Epidermal melanocyte (primary cell): ENCODE measurements at regions not wholly inside any gene's neighbourhood (a gene's known extent, or its start where the extent isn't known, plus 50 kb on each side); places are given as distances from the start of the nearest gene placed in this dataset.
"Not testable (repeated sequence)": the region's sequence is repeated elsewhere in the genome, so short reads cannot be mapped to it uniquely, and the experiment has no call there.

Experiments used
- DNase-seq: peaks from one replicate; pipeline ENCODE4 v3.0.0; 2011; ENCODE audit warnings: low spot score; ENCODE audit not compliant: insufficient read length

- DNase-seq = no peak
Measured at GRCh38 chr9:759541-759940, 82.0 kb upstream of the DMRT1 start.

- no peak for DNase-seq
Measured at GRCh38 chr9:759983-760736, 81.3 kb upstream of the DMRT1 start.

- no peak for DNase-seq
Measured at GRCh38 chr9:761176-761792, 80.2 kb upstream of the DMRT1 start.

GRCh38 chr9:761793-762560, 79.5 kb upstream of the DMRT1 start:
- no peak for DNase-seq

- no peak for DNase-seq
Measured at GRCh38 chr9:763692-764091, 77.8 kb upstream of the DMRT1 start.

- no peak for DNase-seq
Measured at GRCh38 chr9:764105-764524, 77.4 kb upstream of the DMRT1 start.

GRCh38 chr9:764986-765385, 76.5 kb upstream of the DMRT1 start:
- no peak for DNase-seq

- DNase-seq = not testable (repeated sequence)
Measured at GRCh38 chr9:767061-767561, 74.4 kb upstream of the DMRT1 start.

GRCh38 chr9:776086-776485, 65.4 kb upstream of the DMRT1 start:
- DNase-seq = no peak

GRCh38 chr9:777978-778377, 63.5 kb upstream of the DMRT1 start:
- no peak for DNase-seq

- no peak for DNase-seq
Measured at GRCh38 chr9:784202-784601, 57.3 kb upstream of the DMRT1 start.

- no peak for DNase-seq
Measured at GRCh38 chr9:784916-785315, 56.6 kb upstream of the DMRT1 start.

GRCh38 chr9:785997-786396, 55.5 kb upstream of the DMRT1 start:
- no peak for DNase-seq

GRCh38 chr9:786405-786804, 55.1 kb upstream of the DMRT1 start:
- no peak for DNase-seq

- DNase-seq = no peak
Measured at GRCh38 chr9:788777-789176, 52.7 kb upstream of the DMRT1 start.
